ENCODE measurements at regions not wholly inside any gene's neighbourhood (a gene's known extent, or its start where the extent isn't known, plus 50 kb on each side); places are given as distances from the start of the nearest gene placed in this dataset.

DNA sequence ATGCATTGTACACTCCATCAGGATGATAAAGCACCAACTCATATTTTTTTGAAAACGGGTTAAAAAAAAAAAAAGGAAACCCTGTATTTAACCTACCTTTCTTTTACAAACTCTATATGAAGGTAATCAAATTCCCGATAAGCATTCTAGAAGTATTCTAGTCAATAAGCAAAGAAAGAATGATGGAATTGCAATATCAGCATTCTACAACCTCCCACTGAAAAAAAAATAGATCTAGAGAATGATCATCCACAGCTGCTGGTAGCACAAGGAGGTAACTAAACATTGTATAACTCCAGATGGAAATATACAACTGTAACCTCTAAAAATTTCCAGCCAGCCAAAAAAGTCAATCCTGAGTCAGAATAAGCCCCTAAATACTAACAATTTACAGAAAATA lies 95.3 kb upstream of the DCC start:
- no peak for TF ChIP-seq EZH2 (IDR thresholded peaks at IDR 0.05; ENCODE audit: low read length, missing control alignments)
- TF ChIP-seq, protein P1, sequence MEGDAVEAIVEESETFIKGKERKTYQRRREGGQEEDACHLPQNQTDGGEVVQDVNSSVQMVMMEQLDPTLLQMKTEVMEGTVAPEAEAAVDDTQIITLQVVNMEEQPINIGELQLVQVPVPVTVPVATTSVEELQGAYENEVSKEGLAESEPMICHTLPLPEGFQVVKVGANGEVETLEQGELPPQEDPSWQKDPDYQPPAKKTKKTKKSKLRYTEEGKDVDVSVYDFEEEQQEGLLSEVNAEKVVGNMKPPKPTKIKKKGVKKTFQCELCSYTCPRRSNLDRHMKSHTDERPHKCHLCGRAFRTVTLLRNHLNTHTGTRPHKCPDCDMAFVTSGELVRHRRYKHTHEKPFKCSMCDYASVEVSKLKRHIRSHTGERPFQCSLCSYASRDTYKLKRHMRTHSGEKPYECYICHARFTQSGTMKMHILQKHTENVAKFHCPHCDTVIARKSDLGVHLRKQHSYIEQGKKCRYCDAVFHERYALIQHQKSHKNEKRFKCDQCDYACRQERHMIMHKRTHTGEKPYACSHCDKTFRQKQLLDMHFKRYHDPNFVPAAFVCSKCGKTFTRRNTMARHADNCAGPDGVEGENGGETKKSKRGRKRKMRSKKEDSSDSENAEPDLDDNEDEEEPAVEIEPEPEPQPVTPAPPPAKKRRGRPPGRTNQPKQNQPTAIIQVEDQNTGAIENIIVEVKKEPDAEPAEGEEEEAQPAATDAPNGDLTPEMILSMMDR (conservative IDR thresholded peaks at IDR 0.05 in 1 of 2, IDR thresholded peaks at IDR 0.05 in 1 of 2; ENCODE audit: low read depth in 1 of 2, low read length in 2 of 2), result no peak

Data from fibroblast of lung (primary cell).